CD14-positive monocyte (primary cell): ENCODE measurements at regions not wholly inside any gene's neighbourhood (a gene's known extent, or its start where the extent isn't known, plus 50 kb on each side); places are given as distances from the start of the nearest gene placed in this dataset.

Experiments used
- DNase-seq, 3 donors: peaks; one replicate each; pipeline ENCODE4 v3.0.0-alpha.2; 2011 to 2022
- H2AFZ ChIP-seq: 2 replicates; pipeline ENCODE4 v1.6.0; 2012; ENCODE audit warnings: mild to moderate bottlenecking, low read depth, low read length, inconsistent platforms; ENCODE audit not compliant: insufficient read depth, poor library complexity, severe bottlenecking
- H3K27ac ChIP-seq, 2 donors: 1 replicate in 1 of 2; 2 replicates in 1 of 2; pipeline ENCODE4 v1.5.1; 2012 to 2013; ENCODE audit warnings: low read length in 2 of 2, control low read depth in 1 of 2, inconsistent platforms in 1 of 2, low read depth in 1 of 2, mild to moderate bottlenecking in 1 of 2
- H3K27me3 ChIP-seq, 2 donors: one replicate each; pipeline versions ENCODE4 v1.6.0 to v1.6.1; 2011 to 2013; ENCODE audit warnings: low read length in 2 of 2; ENCODE audit not compliant: control insufficient read depth in 2 of 2, insufficient read depth in 2 of 2
- H3K36me3 ChIP-seq, 2 donors: replicated peaks in 1 of 2; 1 replicate in 1 of 2; 2 replicates in 1 of 2; pipeline versions ENCODE4 v1.5.1 to v1.6.1; 2012 to 2013; ENCODE audit warnings: low read length in 2 of 2, control low read depth in 1 of 2, inconsistent platforms in 1 of 2, mild to moderate bottlenecking in 1 of 2; ENCODE audit not compliant: insufficient read depth in 2 of 2, control insufficient read depth in 1 of 2
- H3K4me1 ChIP-seq, 2 donors: 1 replicate in 1 of 2; 2 replicates in 1 of 2; pipeline versions ENCODE4 v1.5.1 to v1.6.1; 2012 to 2013; ENCODE audit warnings: low read length in 2 of 2, control low read depth in 1 of 2, inconsistent platforms in 1 of 2, mild to moderate bottlenecking in 1 of 2, moderate library complexity in 1 of 2; ENCODE audit not compliant: insufficient read depth in 2 of 2, control insufficient read depth in 1 of 2
- H3K4me2 ChIP-seq: replicated peaks from 2 replicates; pipeline ENCODE3; 2012; ENCODE audit warnings: low read length, moderate library complexity, mild to moderate bottlenecking; ENCODE audit not compliant: poor library complexity, severe bottlenecking; ENCODE audit errors: extremely low read depth
- H3K4me3 ChIP-seq, 3 experiments: fragments of 200-600 bp in 1 of 3; sonication (generic) in 1 of 3; replicated peaks in 1 of 3; 1 replicate in 2 of 3; 2 replicates in 1 of 3; pipeline ENCODE4 v1.5.1; 2011 to 2013; ENCODE audit warnings: low read length in 3 of 3, mild to moderate bottlenecking in 3 of 3, control low read depth in 2 of 3, low read depth in 2 of 3, inconsistent platforms in 1 of 3, moderate library complexity in 1 of 3
- H3K79me2 ChIP-seq: 2 replicates; pipeline ENCODE4 v1.6.0; 2012; ENCODE audit warnings: mild to moderate bottlenecking, control low read depth, inconsistent platforms, low read length, moderate library complexity; ENCODE audit not compliant: insufficient read depth
- H3K9ac ChIP-seq: 2 replicates; pipeline ENCODE4 v1.6.0; 2017; ENCODE audit warnings: low read length, mild to moderate bottlenecking; ENCODE audit not compliant: insufficient read depth, poor library complexity, severe bottlenecking
- H3K9me3 ChIP-seq, 2 donors: replicated peaks in 1 of 2; 1 replicate in 1 of 2; 2 replicates in 1 of 2; pipeline versions ENCODE4 v1.5.1 to v1.6.1; 2012 to 2013; ENCODE audit warnings: low read length in 2 of 2, control low read depth in 1 of 2; ENCODE audit not compliant: control insufficient read depth in 1 of 2, insufficient read depth in 1 of 2
- H4K20me1 ChIP-seq: 2 replicates; pipeline ENCODE4 v1.6.0; 2012; ENCODE audit warnings: mild to moderate bottlenecking, low read length, control low read depth, moderate library complexity; ENCODE audit not compliant: insufficient read depth
- H3K27ac Mint-ChIP-seq, 7 donors: one replicate each; pipeline ENCODE4 v1.8.0; 2020; ENCODE audit warnings: mild to moderate bottlenecking in 7 of 7, mixed read lengths in 7 of 7, moderate library complexity in 6 of 7, inconsistent platforms in 2 of 7
- H3K27me3 Mint-ChIP-seq, 3 donors: one replicate each; pipeline ENCODE4 v1.8.0; 2021 to 2022; ENCODE audit warnings: low read depth in 3 of 3, mild to moderate bottlenecking in 3 of 3, mixed read lengths in 3 of 3, moderate library complexity in 3 of 3, inconsistent platforms in 1 of 3
- H3K36me3 Mint-ChIP-seq, 2 donors: one replicate each; pipeline ENCODE4 v1.8.0; 2020; ENCODE audit warnings: mixed read lengths in 2 of 2, inconsistent platforms in 1 of 2, mild to moderate bottlenecking in 1 of 2
- H3K4me1 Mint-ChIP-seq: one replicate; pipeline ENCODE4 v1.8.0; 2020; ENCODE audit warnings: mild to moderate bottlenecking, mixed read lengths
- H3K4me3 Mint-ChIP-seq, 2 donors: one replicate each; pipeline ENCODE4 v1.8.0; 2020; ENCODE audit warnings: mild to moderate bottlenecking in 2 of 2, mixed read lengths in 2 of 2, moderate library complexity in 1 of 2
- H3K9me3 Mint-ChIP-seq, 7 donors: one replicate each; pipeline ENCODE4 v1.8.0; 2020 to 2022; ENCODE audit warnings: mixed read lengths in 7 of 7, mild to moderate bottlenecking in 6 of 7, moderate library complexity in 6 of 7, inconsistent platforms in 2 of 7
- CTCF ChIP-seq: fragments of 200-600 bp; IDR thresholded peaks from one replicate; pipeline ENCODE4 v1.8.0; 2022; ENCODE audit warnings: antibody characterized with exemption, mild to moderate bottlenecking
- WGBS: methylation state at CpG from one replicate; pipeline ENCODE4 v1.1.5; 2013; ENCODE audit warnings: missing lambda C conversion rate; ENCODE audit not compliant: insufficient coverage; 5-methylcytosine and 5-hydroxymethylcytosine counted together
- intact Hi-C, 2 donors: fragments of 100-400 bp; cut with micrococcal nuclease; formaldehyde crosslinking; loops; one replicate each; pipeline versions ENCODE4 v1.15.0 to v1.15.1; 2023

- no peak for DNase-seq
- Histone ChIP-seq H3K4me3 (no peak overlapping the region), H2AFZ (no peak overlapping the region), H4K20me1 (no peaks in the 10 kb centered on the region), H3K27me3 (no peaks in the 10 kb centered on the region), H3K27ac (no peak overlapping the region), H3K9me3 (peaks cover 0 to 3% of the 10 kb centered on the region in 2 donors), H3K4me1 (no peaks in the 10 kb centered on the region), H3K4me2 (no peak overlapping the region), H3K36me3 (no peaks in the 10 kb centered on the region), H3K9ac (no peak overlapping the region), H3K79me2 (no peaks in the 10 kb centered on the region)
- no CpG with 5 or more reads among the region's 2 CpGs for WGBS
- Mint-ChIP-seq H3K4me1 (no peaks in the 10 kb centered on the region), H3K9me3 (peaks cover 0 to 7% (median 3%) of the 10 kb centered on the region in 7 donors), H3K4me3 (no peak overlapping the region), H3K36me3 (no peaks in the 10 kb centered on the region), H3K27ac (no peak overlapping the region), H3K27me3 (peaks cover 0 to 2% (median 0%) of the 10 kb centered on the region in 3 donors)
- intact Hi-C loops = no loop called here
- no peak for TF ChIP-seq CTCF
These were observed 572.7 kb downstream of the EPHA4 start for GRCh38 chr2:220999356-220999755.

- Histone ChIP-seq H3K36me3 (no peaks in the 10 kb centered on the region), H2AFZ (no peak overlapping the region), H3K9ac (no peak overlapping the region), H3K4me2 (no peak overlapping the region), H4K20me1 (no peaks in the 10 kb centered on the region), H3K4me3 (no peak overlapping the region), H3K4me1 (no peaks in the 10 kb centered on the region), H3K79me2 (no peaks in the 10 kb centered on the region), H3K27ac (no peak overlapping the region), H3K27me3 (no peaks in the 10 kb centered on the region), H3K9me3 (peaks cover 0 to 3% of the 10 kb centered on the region in 2 donors)
- intact Hi-C loops = no loop called here
- DNase-seq = no peak
- WGBS = no CpG with 5 or more reads among the region's 2 CpGs
- Mint-ChIP-seq H3K4me3 (no peak overlapping the region), H3K27me3 (peaks cover 0 to 2% (median 0%) of the 10 kb centered on the region in 3 donors), H3K9me3 (peaks cover 0 to 10% (median 3%) of the 10 kb centered on the region in 7 donors), H3K4me1 (no peaks in the 10 kb centered on the region), H3K27ac (no peak overlapping the region), H3K36me3 (no peaks in the 10 kb centered on the region)
- TF ChIP-seq CTCF = no peak
These were observed 570.7 kb downstream of the EPHA4 start for GRCh38 chr2:221001381-221001801.
